ENCODE measurements at regions not wholly inside any gene's neighbourhood (a gene's known extent, or its start where the extent isn't known, plus 50 kb on each side); places are given as distances from the start of the nearest gene placed in this dataset.

- H3K9me3 ChIP-seq (ENCODE audit: control insufficient read depth in 2 of 2, low read length in 2 of 2) = no peaks in the 10 kb centered on the region
- no peak for DNase-seq
- peaks cover 0 to 7% (median 0%) of the 10 kb centered on the region in 4 donors for H3K4me1 Mint-ChIP-seq
Observed at GRCh38 chr13:59444210-59444857, 719.4 kb downstream of the DIAPH3 start.

GRCh38 chr13:59445812-59446211 lies 717.9 kb downstream of the DIAPH3 start:
- H3K9me3 ChIP-seq (ENCODE audit: control insufficient read depth in 2 of 2, low read length in 2 of 2) = no peaks in the 10 kb centered on the region
- Mint-ChIP-seq H3K9me3 (no peaks in the 10 kb centered on the region), H3K36me3 (no peaks in the 10 kb centered on the region), H3K27me3 (no peaks in the 10 kb centered on the region), H3K4me3 (no peak overlapping the region), H3K4me1 (peaks cover 0 to 6% (median 0%) of the 10 kb centered on the region in 4 donors), H3K27ac (no peak overlapping the region)
- H3K36me3 ChIP-seq (ENCODE audit: control insufficient read depth, insufficient read depth, low read length) = no peaks in the 10 kb centered on the region
- H3K4me1 ChIP-seq (ENCODE audit: control insufficient read depth, insufficient read depth, low read length, poor library complexity, severe bottlenecking) = no peaks in the 10 kb centered on the region
- DNase-seq = no peak
- no peak overlapping the region for H3K27ac ChIP-seq (ENCODE audit: insufficient read depth, low read length, poor library complexity, severe bottlenecking)
- no peaks in the 10 kb centered on the region for H3K27me3 ChIP-seq (ENCODE audit: control insufficient read depth, insufficient read depth, low read length)
- no peak for ATAC-seq (ENCODE audit: low read depth in 2 of 2)
- no peak overlapping the region for H3K4me3 ChIP-seq (ENCODE audit: low read depth, low read length)

More at GRCh38 chr13:59444210-59444857, 719.4 kb downstream of the DIAPH3 start:
- H3K27me3 Mint-ChIP-seq = no peaks in the 10 kb centered on the region
- H3K4me3 Mint-ChIP-seq = no peak overlapping the region
- ATAC-seq (ENCODE audit: low read depth in 2 of 2) = no peak
- H3K9me3 Mint-ChIP-seq = no peaks in the 10 kb centered on the region
- Histone ChIP-seq H3K4me1 (ENCODE audit: control insufficient read depth, insufficient read depth, low read length, poor library complexity, severe bottlenecking) (no peaks in the 10 kb centered on the region), H3K27me3 (ENCODE audit: control insufficient read depth, insufficient read depth, low read length) (no peaks in the 10 kb centered on the region), H3K4me3 (ENCODE audit: low read depth, low read length) (no peak overlapping the region), H3K27ac (ENCODE audit: insufficient read depth, low read length, poor library complexity, severe bottlenecking) (no peak overlapping the region), H3K36me3 (ENCODE audit: control insufficient read depth, insufficient read depth, low read length) (no peaks in the 10 kb centered on the region)
- no peak overlapping the region for H3K27ac Mint-ChIP-seq
- no peaks in the 10 kb centered on the region for H3K36me3 Mint-ChIP-seq

- H3K36me3 ChIP-seq (ENCODE audit: control insufficient read depth, insufficient read depth, low read length) = no peaks in the 10 kb centered on the region
- no peaks in the 10 kb centered on the region for H3K9me3 ChIP-seq (ENCODE audit: control insufficient read depth in 2 of 2, low read length in 2 of 2)
- H3K4me1 ChIP-seq (ENCODE audit: control insufficient read depth, insufficient read depth, low read length, poor library complexity, severe bottlenecking) = no peaks in the 10 kb centered on the region
- no peak overlapping the region for H3K4me3 Mint-ChIP-seq
- no peaks in the 10 kb centered on the region for H3K27me3 Mint-ChIP-seq
- H3K36me3 Mint-ChIP-seq = no peaks in the 10 kb centered on the region
- no peak overlapping the region for H3K27ac Mint-ChIP-seq
- H3K27me3 ChIP-seq (ENCODE audit: control insufficient read depth, insufficient read depth, low read length) = no peaks in the 10 kb centered on the region
- no peak overlapping the region for H3K4me3 ChIP-seq (ENCODE audit: low read depth, low read length)
- DNase-seq (no peak), ATAC-seq (ENCODE audit: low read depth in 2 of 2) (no peak)
- no peak overlapping the region for H3K27ac ChIP-seq (ENCODE audit: insufficient read depth, low read length, poor library complexity, severe bottlenecking)
- H3K9me3 Mint-ChIP-seq = no peaks in the 10 kb centered on the region
- peaks cover 0 to under 1% (median 0%) of the 10 kb centered on the region in 4 donors for H3K4me1 Mint-ChIP-seq
Observed at GRCh38 chr13:59446391-59446790, 717.3 kb downstream of the DIAPH3 start.

GRCh38 chr13:59447031-59447430 lies 716.7 kb downstream of the DIAPH3 start:
- ATAC-seq (ENCODE audit: low read depth in 2 of 2) (no peak), DNase-seq (no peak)
- no peaks in the 10 kb centered on the region for H3K36me3 ChIP-seq (ENCODE audit: control insufficient read depth, insufficient read depth, low read length)
- Mint-ChIP-seq H3K4me3 (no peak overlapping the region), H3K36me3 (no peaks in the 10 kb centered on the region), H3K4me1 (peaks cover 0 to 2% (median 0%) of the 10 kb centered on the region in 4 donors), H3K27me3 (no peaks in the 10 kb centered on the region), H3K27ac (no peak overlapping the region), H3K9me3 (no peaks in the 10 kb centered on the region)
- H3K27me3 ChIP-seq (ENCODE audit: control insufficient read depth, insufficient read depth, low read length) = no peaks in the 10 kb centered on the region
- H3K27ac ChIP-seq (ENCODE audit: insufficient read depth, low read length, poor library complexity, severe bottlenecking) = no peak overlapping the region
- H3K9me3 ChIP-seq (ENCODE audit: control insufficient read depth in 2 of 2, low read length in 2 of 2) = no peaks in the 10 kb centered on the region
- H3K4me3 ChIP-seq (ENCODE audit: low read depth, low read length) = no peak overlapping the region
- H3K4me1 ChIP-seq (ENCODE audit: control insufficient read depth, insufficient read depth, low read length, poor library complexity, severe bottlenecking) = no peaks in the 10 kb centered on the region

GRCh38 chr13:59447846-59448620 lies 715.7 kb downstream of the DIAPH3 start:
- ATAC-seq (ENCODE audit: low read depth in 2 of 2) = no peak
- Mint-ChIP-seq H3K4me3 (no peak overlapping the region), H3K9me3 (no peaks in the 10 kb centered on the region), H3K27ac (no peak overlapping the region), H3K4me1 (peaks cover 0 to 2% (median 0%) of the 10 kb centered on the region in 4 donors), H3K36me3 (no peaks in the 10 kb centered on the region), H3K27me3 (no peaks in the 10 kb centered on the region)
- H3K9me3 ChIP-seq (ENCODE audit: control insufficient read depth in 2 of 2, low read length in 2 of 2) = no peaks in the 10 kb centered on the region
- H3K36me3 ChIP-seq (ENCODE audit: control insufficient read depth, insufficient read depth, low read length) = no peaks in the 10 kb centered on the region
- H3K27me3 ChIP-seq (ENCODE audit: control insufficient read depth, insufficient read depth, low read length) = no peaks in the 10 kb centered on the region
- no peak overlapping the region for H3K4me3 ChIP-seq (ENCODE audit: low read depth, low read length)
- H3K4me1 ChIP-seq (ENCODE audit: control insufficient read depth, insufficient read depth, low read length, poor library complexity, severe bottlenecking) = no peaks in the 10 kb centered on the region
- no peak overlapping the region for H3K27ac ChIP-seq (ENCODE audit: insufficient read depth, low read length, poor library complexity, severe bottlenecking)
- DNase-seq = no peak

GRCh38 chr13:59449750-59450149 lies 714.0 kb downstream of the DIAPH3 start:
- no peaks in the 10 kb centered on the region for H3K36me3 Mint-ChIP-seq
- H3K27ac Mint-ChIP-seq = no peak overlapping the region
- Histone ChIP-seq H3K27me3 (ENCODE audit: control insufficient read depth, insufficient read depth, low read length) (no peaks in the 10 kb centered on the region), H3K36me3 (ENCODE audit: control insufficient read depth, insufficient read depth, low read length) (no peaks in the 10 kb centered on the region), H3K4me3 (ENCODE audit: low read depth, low read length) (no peak overlapping the region), H3K27ac (ENCODE audit: insufficient read depth, low read length, poor library complexity, severe bottlenecking) (no peak overlapping the region), H3K4me1 (ENCODE audit: control insufficient read depth, insufficient read depth, low read length, poor library complexity, severe bottlenecking) (no peaks in the 10 kb centered on the region), H3K9me3 (ENCODE audit: control insufficient read depth in 2 of 2, low read length in 2 of 2) (no peaks in the 10 kb centered on the region)
- H3K4me1 Mint-ChIP-seq = peaks cover 0 to 2% (median 0%) of the 10 kb centered on the region in 4 donors
- H3K4me3 Mint-ChIP-seq = no peak overlapping the region
- no peak for DNase-seq
- ATAC-seq (ENCODE audit: low read depth in 2 of 2) = no peak
- no peaks in the 10 kb centered on the region for H3K27me3 Mint-ChIP-seq
- no peaks in the 10 kb centered on the region for H3K9me3 Mint-ChIP-seq

GRCh38 chr13:59450229-59450628 lies 713.5 kb downstream of the DIAPH3 start:
- Histone ChIP-seq H3K4me3 (ENCODE audit: low read depth, low read length) (no peak overlapping the region), H3K27me3 (ENCODE audit: control insufficient read depth, insufficient read depth, low read length) (no peaks in the 10 kb centered on the region), H3K36me3 (ENCODE audit: control insufficient read depth, insufficient read depth, low read length) (no peaks in the 10 kb centered on the region), H3K9me3 (ENCODE audit: control insufficient read depth in 2 of 2, low read length in 2 of 2) (no peaks in the 10 kb centered on the region), H3K4me1 (ENCODE audit: control insufficient read depth, insufficient read depth, low read length, poor library complexity, severe bottlenecking) (no peaks in the 10 kb centered on the region), H3K27ac (ENCODE audit: insufficient read depth, low read length, poor library complexity, severe bottlenecking) (no peak overlapping the region)
- Mint-ChIP-seq H3K27ac (no peak overlapping the region), H3K27me3 (no peaks in the 10 kb centered on the region), H3K4me3 (no peak overlapping the region), H3K9me3 (no peaks in the 10 kb centered on the region), H3K4me1 (peaks cover 0 to 2% (median 0%) of the 10 kb centered on the region in 4 donors), H3K36me3 (no peaks in the 10 kb centered on the region)
- no peak for ATAC-seq (ENCODE audit: low read depth in 2 of 2)
- DNase-seq = no peak

- ATAC-seq (ENCODE audit: low read depth in 2 of 2) (no peak), DNase-seq (no peak)
- no peaks in the 10 kb centered on the region for H3K9me3 ChIP-seq (ENCODE audit: control insufficient read depth in 2 of 2, low read length in 2 of 2)
- Mint-ChIP-seq H3K36me3 (no peaks in the 10 kb centered on the region), H3K9me3 (no peaks in the 10 kb centered on the region), H3K27me3 (no peaks in the 10 kb centered on the region), H3K27ac (no peak overlapping the region), H3K4me1 (peaks cover 0 to 2% (median 0%) of the 10 kb centered on the region in 4 donors), H3K4me3 (no peak overlapping the region)
- H3K4me1 ChIP-seq (ENCODE audit: control insufficient read depth, insufficient read depth, low read length, poor library complexity, severe bottlenecking) = no peaks in the 10 kb centered on the region
- H3K27me3 ChIP-seq (ENCODE audit: control insufficient read depth, insufficient read depth, low read length) = no peaks in the 10 kb centered on the region
- no peaks in the 10 kb centered on the region for H3K36me3 ChIP-seq (ENCODE audit: control insufficient read depth, insufficient read depth, low read length)
- H3K4me3 ChIP-seq (ENCODE audit: low read depth, low read length) = no peak overlapping the region
- H3K27ac ChIP-seq (ENCODE audit: insufficient read depth, low read length, poor library complexity, severe bottlenecking) = no peak overlapping the region
Observed at GRCh38 chr13:59451236-59451635, 712.5 kb downstream of the DIAPH3 start.
